ENCODE measurements at regions not wholly inside any gene's neighbourhood (a gene's known extent, or its start where the extent isn't known, plus 50 kb on each side); places are given as distances from the start of the nearest gene placed in this dataset.

DNA sequence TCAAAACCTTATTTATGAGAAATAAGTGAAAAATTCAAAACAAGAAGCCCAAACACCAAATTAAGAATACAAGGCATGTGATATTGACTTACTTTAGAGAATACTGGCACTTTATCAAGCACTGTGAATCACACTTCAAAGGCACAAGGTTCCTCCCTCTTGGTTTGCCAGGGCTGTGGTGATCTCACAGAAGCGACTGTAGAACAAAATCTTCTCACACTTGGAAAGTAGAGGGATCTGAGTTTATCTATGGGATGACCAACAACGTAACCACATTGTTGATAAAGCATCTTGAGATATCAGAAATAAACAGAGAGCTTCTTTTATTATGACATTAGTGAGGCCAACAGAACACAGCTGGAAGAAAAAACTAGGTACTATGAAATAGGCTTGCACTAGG lies 295.9 kb downstream of the NFIB start:
- TF ChIP-seq EZH2 (IDR thresholded peaks at IDR 0.05) (no peak), FOXP2 (optimal IDR thresholded peaks at IDR 0.05; ENCODE audit: control extremely low read depth, extremely low read length, insufficient read depth) (no peak), POLR2AphosphoS5 (IDR thresholded peaks at IDR 0.05; ENCODE audit: borderline replicate concordance, low read depth, low read length) (no peak)
- Histone ChIP-seq H3K9me3 (ENCODE audit: low read depth, low read length) (no peaks in the 10 kb centered on the region), H3K27ac (no peak overlapping the region), H3K4me3 (no peak overlapping the region), H3K36me3 (ENCODE audit: insufficient read depth, low read length) (no peaks in the 10 kb centered on the region), H3K9ac (ENCODE audit: insufficient read length) (no peak overlapping the region)
- no peak for DNase-seq (ENCODE audit: low read depth, low spot score)

DNA sequence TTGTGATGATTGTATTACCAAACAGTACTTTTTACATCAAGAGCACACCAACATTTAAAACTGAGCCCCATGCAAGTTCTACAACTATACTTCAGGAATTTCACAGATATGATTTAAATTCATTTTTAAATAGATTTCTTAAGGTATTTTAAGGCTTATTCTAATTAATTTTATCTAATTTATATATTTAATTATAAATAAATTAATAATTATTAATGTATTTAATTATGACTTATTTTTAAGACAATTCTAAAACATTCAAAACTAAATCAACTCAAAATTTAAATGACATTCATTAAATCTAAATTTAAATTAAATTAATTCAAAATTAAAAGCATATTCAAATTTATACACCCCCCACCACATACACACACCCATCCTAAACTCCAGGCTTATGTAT lies 299.2 kb downstream of the NFIB start:
- no peak overlapping the region for H3K27ac ChIP-seq
- DNase-seq (ENCODE audit: low read depth, low spot score): no peak
- TF ChIP-seq POLR2AphosphoS5 (IDR thresholded peaks at IDR 0.05; ENCODE audit: borderline replicate concordance, low read depth, low read length) (no peak), FOXP2 (optimal IDR thresholded peaks at IDR 0.05; ENCODE audit: control extremely low read depth, extremely low read length, insufficient read depth) (no peak), EZH2 (IDR thresholded peaks at IDR 0.05) (no peak)
- H3K9me3 ChIP-seq (ENCODE audit: low read depth, low read length): no peaks in the 10 kb centered on the region
- no peak overlapping the region for H3K4me3 ChIP-seq
- H3K9ac ChIP-seq (ENCODE audit: insufficient read length): no peak overlapping the region
- no peaks in the 10 kb centered on the region for H3K36me3 ChIP-seq (ENCODE audit: insufficient read depth, low read length)

DNA sequence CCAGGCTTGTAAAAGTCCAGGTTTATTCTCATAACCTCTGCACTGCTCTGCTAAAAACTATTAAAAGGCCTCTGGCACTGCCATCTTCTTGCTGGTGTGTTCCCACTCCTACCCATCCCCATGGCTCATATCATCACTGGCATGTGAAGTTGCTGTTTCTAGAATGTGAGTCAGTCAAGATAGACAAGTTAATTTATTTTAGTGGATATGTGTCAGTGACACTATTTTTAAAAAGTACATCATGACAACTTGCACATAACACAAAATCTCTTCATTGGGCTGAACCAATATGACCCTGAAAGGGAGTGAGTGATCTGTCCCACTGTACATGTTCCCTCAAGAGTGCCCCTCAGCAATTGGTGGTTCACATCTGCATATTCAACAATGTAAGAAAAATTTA lies 299.7 kb downstream of the NFIB start:
- H3K9me3 ChIP-seq (ENCODE audit: low read depth, low read length): no peaks in the 10 kb centered on the region
- no peak overlapping the region for H3K9ac ChIP-seq (ENCODE audit: insufficient read length)
- no peaks in the 10 kb centered on the region for H3K36me3 ChIP-seq (ENCODE audit: insufficient read depth, low read length)
- no peak for DNase-seq (ENCODE audit: low read depth, low spot score)
- no peak overlapping the region for H3K4me3 ChIP-seq
- TF ChIP-seq FOXP2 (optimal IDR thresholded peaks at IDR 0.05; ENCODE audit: control extremely low read depth, extremely low read length, insufficient read depth): no peak
- TF ChIP-seq POLR2AphosphoS5 (IDR thresholded peaks at IDR 0.05; ENCODE audit: borderline replicate concordance, low read depth, low read length): no peak
- no peak for TF ChIP-seq EZH2 (IDR thresholded peaks at IDR 0.05)
- H3K27ac ChIP-seq: no peak overlapping the region

DNA sequence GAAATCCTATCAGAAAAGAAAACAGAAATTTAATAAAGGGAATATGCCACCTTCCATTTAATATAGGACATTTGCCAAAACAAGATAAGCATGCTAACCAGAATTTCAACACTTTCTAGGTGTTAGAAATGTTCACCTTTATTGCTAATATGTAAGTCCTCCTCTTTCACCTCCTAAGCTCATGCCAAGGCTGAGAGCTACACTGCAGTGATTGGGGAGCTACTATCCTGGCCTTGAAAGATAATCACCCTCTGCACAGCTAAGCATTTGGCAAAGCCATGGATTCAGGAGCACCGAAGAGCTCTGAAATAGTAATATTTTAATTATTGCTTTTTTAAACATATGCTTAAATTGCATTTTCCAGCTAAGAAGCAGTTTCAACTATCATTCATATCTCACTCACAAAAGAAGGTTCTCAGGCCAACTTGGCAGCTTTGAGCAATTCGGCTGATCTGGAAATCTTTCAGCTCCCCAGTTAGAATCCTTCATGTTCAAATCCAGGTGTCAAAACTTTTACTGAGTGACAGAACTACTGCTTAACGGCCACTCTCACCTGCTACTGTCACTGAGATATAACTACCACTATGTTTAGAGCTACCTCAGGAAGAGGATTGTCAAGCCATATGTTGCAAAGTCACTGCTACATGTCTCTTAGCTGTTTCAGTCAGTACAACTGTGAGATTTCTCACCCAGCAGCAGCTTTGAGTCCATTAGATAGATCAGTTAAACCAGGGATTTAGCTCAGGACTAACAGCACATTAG lies 302.0 kb downstream of the NFIB start:
- H3K4me3 ChIP-seq: no peak overlapping the region
- no peak for DNase-seq (ENCODE audit: low read depth, low spot score)
- H3K9ac ChIP-seq (ENCODE audit: insufficient read length): no peak overlapping the region
- TF ChIP-seq EZH2 (IDR thresholded peaks at IDR 0.05) (no peak), POLR2AphosphoS5 (IDR thresholded peaks at IDR 0.05; ENCODE audit: borderline replicate concordance, low read depth, low read length) (no peak), FOXP2 (optimal IDR thresholded peaks at IDR 0.05; ENCODE audit: control extremely low read depth, extremely low read length, insufficient read depth) (no peak)
- H3K9me3 ChIP-seq (ENCODE audit: low read depth, low read length): no peaks in the 10 kb centered on the region
- H3K27ac ChIP-seq: no peak overlapping the region
- H3K36me3 ChIP-seq (ENCODE audit: insufficient read depth, low read length): no peaks in the 10 kb centered on the region

DNA sequence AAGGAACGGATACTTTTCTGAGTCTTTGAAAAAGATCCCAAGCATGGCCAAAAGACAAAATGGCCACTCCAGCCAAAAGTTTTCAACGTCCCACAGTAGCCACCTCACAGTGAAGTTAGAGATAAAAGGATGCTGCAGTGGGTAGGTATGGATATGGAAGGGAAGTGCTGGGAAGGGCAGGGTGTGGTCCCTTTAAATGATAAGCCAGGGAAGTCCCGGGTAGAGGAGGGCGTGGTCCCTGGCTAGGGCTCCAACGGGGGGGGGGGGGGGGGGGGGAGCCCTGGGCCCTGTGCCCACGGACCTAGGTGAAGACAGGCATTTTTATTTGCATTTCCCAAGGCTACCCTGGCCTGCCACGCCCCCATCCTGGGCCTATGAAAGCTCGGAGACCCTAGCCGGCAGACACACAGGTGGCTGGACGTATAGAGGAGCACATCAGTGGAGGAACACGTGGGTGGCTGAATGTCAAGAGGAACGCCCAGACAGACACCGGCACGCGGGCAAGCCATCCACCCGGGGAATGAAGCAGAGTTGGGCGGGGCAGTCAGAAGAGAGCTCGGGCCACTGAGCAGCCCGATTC lies 306.7 kb downstream of the NFIB start:
- no peak overlapping the region for H3K9ac ChIP-seq (ENCODE audit: insufficient read length)
- no peak overlapping the region for H3K4me3 ChIP-seq
- H3K9me3 ChIP-seq (ENCODE audit: low read depth, low read length): no peaks in the 10 kb centered on the region
- H3K27ac ChIP-seq: no peak overlapping the region
- TF ChIP-seq POLR2AphosphoS5 (IDR thresholded peaks at IDR 0.05; ENCODE audit: borderline replicate concordance, low read depth, low read length) (no peak), EZH2 (IDR thresholded peaks at IDR 0.05) (no peak), FOXP2 (optimal IDR thresholded peaks at IDR 0.05; ENCODE audit: control extremely low read depth, extremely low read length, insufficient read depth) (no peak)
- no peak for DNase-seq (ENCODE audit: low read depth, low spot score)
- H3K36me3 ChIP-seq (ENCODE audit: insufficient read depth, low read length): no peaks in the 10 kb centered on the region

DNA sequence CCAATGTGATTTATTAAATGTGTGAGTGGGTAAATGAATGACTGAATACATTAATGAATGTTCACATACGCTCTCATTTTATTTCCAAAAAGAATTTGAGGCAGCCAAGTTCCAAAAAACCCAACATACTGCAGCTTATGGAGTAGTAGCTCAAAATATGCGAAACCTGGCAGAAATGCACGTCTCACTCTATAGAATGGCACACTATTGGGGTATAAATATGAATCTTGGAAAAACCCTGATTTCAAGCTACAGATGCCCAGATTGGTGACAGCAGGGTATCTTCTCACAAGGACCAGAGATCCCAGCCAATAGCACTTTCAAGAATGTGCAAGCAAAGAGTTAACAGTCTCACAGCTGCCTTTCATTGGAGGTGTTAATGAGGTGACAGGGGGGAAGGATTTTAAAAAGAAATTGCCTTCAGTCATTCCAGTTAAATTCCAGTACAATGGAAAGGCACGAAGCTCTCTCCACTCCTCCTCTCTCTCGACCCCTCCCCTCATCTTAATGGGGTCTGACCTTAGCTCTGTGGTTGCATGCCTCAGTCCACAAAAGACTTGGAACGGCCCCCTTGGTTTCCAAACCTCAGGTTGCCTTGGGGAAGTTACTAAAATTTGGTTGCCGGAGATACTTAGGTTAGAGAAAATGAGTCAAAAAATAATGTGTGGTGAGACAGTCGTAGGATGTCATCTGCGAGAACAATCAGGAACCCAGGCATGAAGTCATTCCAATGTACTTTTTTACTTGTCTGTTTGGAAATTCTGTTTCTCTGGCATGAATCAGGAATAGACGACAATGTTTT lies 307.4 kb downstream of the NFIB start:
- Histone ChIP-seq H3K27ac (no peak overlapping the region), H3K4me3 (no peak overlapping the region), H3K36me3 (ENCODE audit: insufficient read depth, low read length) (no peaks in the 10 kb centered on the region), H3K9ac (ENCODE audit: insufficient read length) (no peak overlapping the region), H3K9me3 (ENCODE audit: low read depth, low read length) (no peaks in the 10 kb centered on the region)
- DNase-seq (ENCODE audit: low read depth, low spot score): no peak
- no peak for TF ChIP-seq POLR2AphosphoS5 (IDR thresholded peaks at IDR 0.05; ENCODE audit: borderline replicate concordance, low read depth, low read length)
- no peak for TF ChIP-seq FOXP2 (optimal IDR thresholded peaks at IDR 0.05; ENCODE audit: control extremely low read depth, extremely low read length, insufficient read depth)
- no peak for TF ChIP-seq EZH2 (IDR thresholded peaks at IDR 0.05)

DNA sequence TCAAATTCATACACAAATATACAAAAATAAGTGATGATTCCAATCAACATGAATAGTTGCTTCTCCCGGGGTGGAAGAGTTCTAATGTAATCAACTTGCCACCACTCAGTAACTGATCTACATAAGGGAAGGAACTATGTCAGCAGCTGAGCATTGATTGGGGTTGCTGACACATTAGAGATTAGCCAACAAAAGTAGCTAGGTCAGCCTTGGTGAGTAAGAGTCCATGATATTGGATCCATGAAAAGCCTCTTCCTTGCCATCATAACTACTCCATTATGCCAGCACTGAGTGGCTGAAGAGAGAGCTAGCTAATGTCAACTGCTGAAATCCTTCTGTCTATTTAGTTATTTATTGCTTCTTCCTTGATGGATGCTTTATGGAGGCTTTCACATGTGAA lies 309.8 kb downstream of the NFIB start:
- no peak for DNase-seq (ENCODE audit: low read depth, low spot score)
- TF ChIP-seq EZH2 (IDR thresholded peaks at IDR 0.05): no peak
- no peak for TF ChIP-seq FOXP2 (optimal IDR thresholded peaks at IDR 0.05; ENCODE audit: control extremely low read depth, extremely low read length, insufficient read depth)
- no peak for TF ChIP-seq POLR2AphosphoS5 (IDR thresholded peaks at IDR 0.05; ENCODE audit: borderline replicate concordance, low read depth, low read length)
- H3K4me3 ChIP-seq: no peak overlapping the region
- no peaks in the 10 kb centered on the region for H3K9me3 ChIP-seq (ENCODE audit: low read depth, low read length)
- no peak overlapping the region for H3K9ac ChIP-seq (ENCODE audit: insufficient read length)
- H3K36me3 ChIP-seq (ENCODE audit: insufficient read depth, low read length): no peaks in the 10 kb centered on the region
- H3K27ac ChIP-seq: no peak overlapping the region

DNA sequence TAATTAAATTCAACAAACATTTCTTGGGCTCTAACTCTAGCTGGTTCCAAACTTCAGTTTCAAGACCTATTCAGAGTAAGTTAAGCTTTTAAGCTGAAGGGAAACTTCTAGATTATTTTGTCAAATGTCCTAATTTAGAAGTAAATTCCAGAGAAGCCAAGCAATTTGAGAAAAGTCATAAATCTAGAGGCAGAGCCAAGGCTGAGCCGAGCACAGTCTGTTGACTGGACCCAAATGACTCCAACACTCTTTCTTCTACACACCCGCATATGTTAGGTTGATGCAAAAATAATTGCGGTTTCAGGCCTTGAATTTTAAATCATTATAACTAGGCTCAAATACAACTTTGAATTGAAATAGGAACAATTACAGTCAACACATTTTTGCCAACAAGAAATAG lies 319.7 kb downstream of the NFIB start:
- Histone ChIP-seq H3K36me3 (ENCODE audit: insufficient read depth, low read length) (no peaks in the 10 kb centered on the region), H3K9ac (ENCODE audit: insufficient read length) (no peak overlapping the region), H3K9me3 (ENCODE audit: low read depth, low read length) (no peaks in the 10 kb centered on the region), H3K4me3 (no peak overlapping the region), H3K27ac (no peak overlapping the region)
- no peak for DNase-seq (ENCODE audit: low read depth, low spot score)
- TF ChIP-seq EZH2 (IDR thresholded peaks at IDR 0.05) (no peak), FOXP2 (optimal IDR thresholded peaks at IDR 0.05; ENCODE audit: control extremely low read depth, extremely low read length, insufficient read depth) (no peak), POLR2AphosphoS5 (IDR thresholded peaks at IDR 0.05; ENCODE audit: borderline replicate concordance, low read depth, low read length) (no peak)

Measured in SK-N-MC (cell line).